Lower leg skin (tissue), 3 donors: ENCODE measurements at regions not wholly inside any gene's neighbourhood (a gene's known extent, or its start where the extent isn't known, plus 50 kb on each side); places are given as distances from the start of the nearest gene placed in this dataset.

Experiments used
- CTCF ChIP-seq, 3 donors: fragments of 450-650 bp; IDR thresholded peaks; one replicate each; pipeline ENCODE4 v1.5.1; 2016; ENCODE audit warnings: antibody characterized with exemption in 3 of 3, mild to moderate bottlenecking in 3 of 3, moderate library complexity in 2 of 3
- POLR2A ChIP-seq, 2 donors: fragments of 450-650 bp; IDR thresholded peaks; one replicate each; pipeline ENCODE4 v1.6.1; 2016 to 2017; ENCODE audit warnings: antibody characterized with exemption in 2 of 2, mild to moderate bottlenecking in 1 of 2, moderate library complexity in 1 of 2

DNA sequence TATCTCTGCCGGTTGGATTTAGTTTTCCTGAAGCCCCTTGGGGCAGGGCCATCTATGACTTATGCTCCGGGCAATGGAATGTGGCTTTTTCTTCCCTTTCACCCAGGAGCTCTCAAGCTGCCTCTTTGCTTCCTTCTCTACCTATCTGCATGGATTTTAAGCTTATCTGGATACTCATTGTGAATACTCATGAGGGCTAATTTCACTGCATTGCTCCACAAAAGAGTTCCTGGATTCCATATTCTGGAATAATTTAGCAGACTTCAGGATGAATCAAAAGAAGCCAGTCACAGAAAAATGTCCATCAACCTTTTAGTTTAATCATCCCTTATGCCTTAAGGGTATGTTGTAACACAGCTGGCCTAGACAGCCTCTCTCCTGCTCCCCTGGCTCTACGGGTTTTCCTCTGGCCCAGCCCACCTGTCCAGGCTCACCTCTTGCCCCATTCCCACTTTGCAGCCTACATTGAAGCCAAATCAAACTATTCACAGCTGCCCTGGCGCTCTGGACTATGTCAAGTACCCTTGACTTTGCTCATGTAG, 122.8 kb upstream of the RMDN2 start:
- TF ChIP-seq CTCF (IDR thresholded peaks at IDR 0.05) (no peak), POLR2A (IDR thresholded peaks at IDR 0.05) (no peak)
